GM12864 (cell line): ENCODE measurements at regions not wholly inside any gene's neighbourhood (a gene's known extent, or its start where the extent isn't known, plus 50 kb on each side); places are given as distances from the start of the nearest gene placed in this dataset.
A peak's percentile ranks its signal among the peaks of the same experiment; 100 is the strongest.

ENCODE experiments used
- DNase-seq: peaks from one replicate; pipeline ENCODE4 v3.0.0-alpha.2; 2011; ENCODE audit warnings: low read depth
- H3K4me3 ChIP-seq: 2 replicates; pipeline ENCODE4 v1.5.1; 2011; ENCODE audit warnings: mild to moderate bottlenecking, low read depth, low read length, control low read depth
- CTCF ChIP-seq: IDR thresholded peaks from 2 replicates; pipeline ENCODE4 v1.5.1; 2011; ENCODE audit warnings: low read depth, mild to moderate bottlenecking, moderate library complexity, low read length, control low read depth, inconsistent platforms; ENCODE audit errors: missing control alignments

- no peak for DNase-seq
- no peak for TF ChIP-seq CTCF
- no peak overlapping the region for H3K4me3 ChIP-seq
Measured at GRCh38 chr10:30738416-30738815, 108.9 kb upstream of the LYZL2 start.

GRCh38 chr10:30737931-30738391 lies 108.4 kb upstream of the LYZL2 start:
- peak; percentile 63 for DNase-seq
- H3K4me3 ChIP-seq, result no peak overlapping the region
- TF ChIP-seq CTCF, result no peak

GRCh38 chr10:30736685-30737232 lies 107.2 kb upstream of the LYZL2 start:
- no peak overlapping the region for H3K4me3 ChIP-seq
- DNase-seq, result peak; percentile 66
- no peak for TF ChIP-seq CTCF

- no peak for DNase-seq
- TF ChIP-seq CTCF, result no peak
- no peak overlapping the region for H3K4me3 ChIP-seq
Measured at GRCh38 chr10:30734901-30735300, 105.3 kb upstream of the LYZL2 start.

GRCh38 chr10:30732671-30733070 lies 103.1 kb upstream of the LYZL2 start:
- no peak for DNase-seq
- no peak for TF ChIP-seq CTCF
- no peak overlapping the region for H3K4me3 ChIP-seq

GRCh38 chr10:30731963-30732362 lies 102.4 kb upstream of the LYZL2 start:
- no peak for TF ChIP-seq CTCF
- no peak overlapping the region for H3K4me3 ChIP-seq
- DNase-seq, result no peak

GRCh38 chr10:30730306-30730705 lies 100.8 kb upstream of the LYZL2 start:
- no peak for TF ChIP-seq CTCF
- H3K4me3 ChIP-seq, result no peak overlapping the region
- no peak for DNase-seq
